ENCODE measurements at regions not wholly inside any gene's neighbourhood (a gene's known extent, or its start where the extent isn't known, plus 50 kb on each side); places are given as distances from the start of the nearest gene placed in this dataset.

DNA sequence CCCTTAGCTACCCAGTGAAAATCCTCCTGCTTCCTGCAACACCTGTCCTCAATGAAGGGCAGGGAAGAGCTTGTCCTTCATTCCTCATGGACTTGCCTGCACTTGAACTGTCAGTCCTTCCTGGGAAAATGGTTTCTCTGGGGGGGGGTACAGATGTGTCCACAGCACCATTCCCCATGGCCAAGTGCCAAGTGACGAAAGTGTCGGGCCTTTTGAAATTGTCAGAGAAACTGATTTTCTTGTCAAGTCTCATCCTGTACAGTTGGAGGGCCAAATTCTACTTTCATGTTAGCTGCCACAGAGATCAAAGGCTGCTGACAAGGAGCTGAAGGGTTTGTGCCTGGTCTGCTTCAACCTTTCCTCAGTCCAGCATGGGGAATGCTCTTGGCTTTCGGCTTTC is 179.5 kb upstream of the PARP11 start:
- DNase-seq (ENCODE audit: low read depth, low spot score) = no peak
- in situ Hi-C loops (cut with HindIII; ENCODE audit: low pct_unique_long_range_greater_than_20kb, low sequenced_read_pairs) = no loop called here

DNA sequence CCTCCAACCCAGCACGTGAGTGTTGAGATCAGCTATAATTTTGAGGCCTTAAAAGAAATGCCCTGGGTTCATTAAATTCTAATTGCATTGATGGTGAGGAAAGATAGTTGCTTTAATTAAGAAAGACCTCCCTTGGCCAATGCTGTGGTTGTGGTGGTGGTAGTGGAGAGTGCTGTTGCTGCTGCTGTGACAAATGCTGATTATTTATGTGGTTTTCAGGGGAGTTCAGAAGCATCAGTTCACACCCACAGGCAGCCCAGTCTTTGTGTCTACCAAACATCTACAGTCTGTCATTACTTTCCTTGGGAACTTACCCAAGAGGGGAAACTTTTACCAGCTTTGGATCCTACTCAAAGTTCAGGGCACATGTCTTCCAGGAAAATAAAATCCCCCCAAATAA is 178.4 kb upstream of the PARP11 start:
- in situ Hi-C loops (cut with HindIII; ENCODE audit: low pct_unique_long_range_greater_than_20kb, low sequenced_read_pairs) = no loop called here
- DNase-seq (ENCODE audit: low read depth, low spot score) = no peak

DNA sequence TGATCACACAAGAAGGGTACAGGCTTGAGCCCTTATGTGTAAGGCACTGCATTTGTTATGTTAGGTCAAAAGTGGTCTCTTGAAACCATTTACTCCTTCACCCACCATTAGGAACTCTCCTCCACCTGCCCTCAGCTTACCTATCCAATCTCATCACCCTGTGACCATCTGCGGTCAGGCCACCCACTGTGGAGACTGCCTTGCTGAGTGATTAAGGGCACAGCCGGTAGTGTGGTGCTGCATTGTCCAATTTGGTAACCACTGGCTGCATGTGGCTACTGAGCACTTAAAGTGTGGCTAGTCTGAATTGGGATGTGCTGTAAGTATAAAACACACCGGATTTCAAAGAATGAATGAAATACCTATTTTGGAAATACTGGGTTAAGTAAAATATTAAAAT is 177.1 kb upstream of the PARP11 start:
- DNase-seq (ENCODE audit: low read depth, low spot score) = no peak
- in situ Hi-C loops (cut with HindIII; ENCODE audit: low pct_unique_long_range_greater_than_20kb, low sequenced_read_pairs) = no loop called here

DNA sequence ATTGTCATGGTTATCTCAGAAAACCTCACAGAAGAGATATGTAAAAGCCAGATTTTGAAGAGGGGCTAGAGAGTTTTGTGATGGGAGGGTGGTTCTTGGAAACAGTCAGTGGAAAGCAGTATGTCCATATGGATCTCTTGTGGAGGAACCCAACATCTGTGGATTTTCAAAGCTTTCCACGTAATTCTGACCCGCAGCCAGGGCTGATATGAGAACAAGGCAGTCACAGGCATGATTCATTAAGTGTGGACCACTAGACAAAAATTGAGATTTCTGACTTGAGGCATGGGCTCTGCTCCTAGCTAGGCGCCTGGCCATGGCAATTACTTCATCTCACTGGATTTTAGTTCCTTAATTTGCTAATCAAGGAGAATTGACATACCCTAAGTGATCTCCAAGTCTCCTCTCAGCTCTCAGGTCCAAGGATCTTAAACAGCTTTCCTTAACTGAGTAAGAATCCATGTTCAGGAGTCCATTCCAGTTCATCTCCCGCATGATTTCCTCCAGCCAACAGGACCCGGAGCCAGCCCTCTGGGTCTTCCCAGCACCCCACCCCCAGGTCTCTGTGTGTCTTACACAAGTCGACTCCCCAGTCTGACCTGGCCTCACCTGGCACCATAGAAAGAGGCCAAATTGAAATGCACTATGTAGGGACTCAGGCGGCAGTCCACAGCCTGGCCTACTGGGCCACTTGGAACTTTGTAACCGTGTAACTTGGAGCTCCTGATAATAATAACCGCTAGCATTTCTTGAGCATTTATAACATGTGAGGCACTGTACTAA is 176.3 kb upstream of the PARP11 start:
- in situ Hi-C loops (cut with HindIII; ENCODE audit: low pct_unique_long_range_greater_than_20kb, low sequenced_read_pairs) = no loop called here
- no peak for DNase-seq (ENCODE audit: low read depth, low spot score)

DNA sequence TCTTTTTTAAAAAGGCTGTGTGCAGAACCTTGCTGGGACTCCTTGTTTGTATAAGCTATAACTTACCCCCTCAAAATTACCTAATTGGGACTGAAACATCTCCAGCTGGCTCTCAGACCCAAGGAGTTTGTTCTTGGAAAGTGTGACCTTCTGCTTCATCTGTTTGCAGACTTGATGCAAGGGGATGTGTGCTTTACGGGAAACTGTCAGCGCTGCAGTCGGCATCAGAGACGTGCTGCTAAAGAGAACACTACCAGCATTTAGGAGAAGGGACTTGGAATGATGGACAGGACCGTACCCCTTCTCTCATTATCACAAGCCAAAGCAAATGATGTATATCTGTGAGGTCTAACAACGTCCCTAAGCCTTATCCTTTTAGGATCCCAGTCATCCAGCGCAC is 174.2 kb upstream of the PARP11 start:
- in situ Hi-C loops (cut with HindIII; ENCODE audit: low pct_unique_long_range_greater_than_20kb, low sequenced_read_pairs) = no loop called here
- DNase-seq (ENCODE audit: low read depth, low spot score) = no peak

DNA sequence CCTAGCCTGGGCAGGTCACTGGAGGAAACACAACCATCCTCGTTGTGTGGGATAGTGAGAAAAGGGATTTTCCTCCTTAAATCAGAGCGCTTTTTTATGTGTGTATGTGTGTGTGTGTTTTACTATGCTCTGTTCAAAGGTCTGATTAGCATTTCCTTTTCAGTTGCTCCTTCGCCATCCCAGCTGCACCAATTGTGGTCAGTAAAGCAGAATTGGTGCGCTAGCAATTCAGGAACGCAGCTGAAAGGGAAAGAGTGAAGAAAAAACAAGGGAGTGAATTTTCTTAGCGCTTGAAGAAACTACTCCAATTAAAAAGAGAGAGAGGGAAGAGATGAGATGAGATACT is 173.3 kb upstream of the PARP11 start:
- in situ Hi-C loops (cut with HindIII; ENCODE audit: low pct_unique_long_range_greater_than_20kb, low sequenced_read_pairs) = no loop called here

DNA sequence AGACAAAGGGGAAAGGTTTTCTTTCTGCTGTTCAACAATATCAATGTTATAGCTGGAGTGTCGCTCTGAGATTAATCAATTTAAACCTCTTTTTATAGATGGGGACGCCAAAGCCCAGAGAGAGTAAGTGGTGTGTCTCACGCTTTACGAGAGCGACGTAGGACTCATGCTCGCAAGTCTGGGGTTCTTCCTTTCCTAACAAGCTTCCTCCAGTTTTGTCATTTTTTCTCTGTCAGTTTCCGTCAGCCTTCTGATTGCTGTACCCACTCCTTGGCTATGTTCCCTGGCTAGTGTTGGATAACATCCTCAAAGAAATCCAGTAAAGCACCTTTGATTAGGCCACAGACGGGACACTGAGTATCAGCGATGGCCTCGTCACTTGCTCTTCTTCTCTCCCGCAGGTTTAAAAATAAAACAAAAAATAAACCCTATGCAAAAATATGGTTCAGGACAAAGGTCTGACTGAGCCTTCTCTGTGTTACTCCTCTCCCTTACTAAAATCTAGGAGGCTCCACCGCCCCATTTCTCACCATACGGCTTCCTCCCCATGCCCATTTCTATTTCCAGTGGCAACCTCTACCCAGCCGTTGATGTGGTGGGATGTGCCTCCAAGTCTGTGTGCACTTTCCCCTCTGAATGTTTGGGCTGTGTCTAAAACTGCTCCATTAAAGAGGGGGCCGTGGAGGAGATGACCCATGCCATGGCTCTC is 172.7 kb upstream of the PARP11 start:
- in situ Hi-C loops (cut with HindIII; ENCODE audit: low pct_unique_long_range_greater_than_20kb, low sequenced_read_pairs) = no loop called here

More for the DNA sequence above, 173.3 kb upstream of the PARP11 start:
- no peak for DNase-seq (ENCODE audit: low read depth, low spot score)

DNA sequence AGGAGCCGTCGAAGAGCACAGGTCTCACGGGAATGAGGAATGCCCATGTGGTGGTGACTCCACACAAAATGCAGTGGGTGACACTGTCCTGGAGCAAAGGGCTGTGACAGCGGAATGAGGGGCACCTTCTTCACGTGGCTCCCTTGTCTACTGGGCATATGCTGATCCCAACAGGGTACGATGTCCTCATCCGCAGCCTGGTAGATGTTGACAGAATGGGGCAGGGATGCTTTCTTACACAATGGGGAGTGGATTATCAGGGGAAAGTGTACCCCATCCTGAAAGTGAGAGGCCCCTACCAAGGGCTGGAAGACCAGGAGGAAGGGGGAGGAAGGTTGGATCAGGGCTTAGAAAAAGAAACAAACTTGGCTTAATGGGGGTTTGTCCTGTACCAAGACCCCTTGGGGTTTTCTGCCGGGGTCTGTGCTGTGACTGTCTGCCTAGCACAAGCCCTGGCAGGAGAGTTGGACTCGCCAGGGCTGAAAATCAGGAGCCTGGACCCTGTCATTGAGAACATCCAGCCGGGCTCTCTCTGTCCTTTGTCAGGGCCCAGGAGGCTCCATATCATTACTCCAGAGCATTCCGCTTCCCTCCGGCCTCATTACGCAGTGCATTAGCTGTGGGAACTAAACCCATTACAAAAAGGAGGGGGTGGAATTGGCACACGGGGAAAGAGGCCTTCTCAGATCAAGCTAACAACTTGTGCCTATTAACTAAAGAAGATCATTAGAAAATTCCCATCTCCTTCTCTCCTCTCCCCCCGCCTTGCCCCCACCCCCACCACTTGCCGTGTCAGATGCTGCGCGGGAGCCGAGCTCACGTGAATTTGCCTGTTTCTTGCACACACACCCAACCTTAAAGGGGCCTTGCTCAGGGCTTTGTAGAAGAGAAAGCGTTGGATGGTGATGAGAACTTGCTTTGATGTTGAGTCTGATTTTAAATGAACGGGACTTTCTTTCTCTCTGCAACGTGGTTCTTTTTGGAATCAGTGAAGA is 171.8 kb upstream of the PARP11 start:
- no peak for DNase-seq (ENCODE audit: low read depth, low spot score)
- in situ Hi-C loops (cut with HindIII; ENCODE audit: low pct_unique_long_range_greater_than_20kb, low sequenced_read_pairs) = no loop called here

More for the DNA sequence above, 172.7 kb upstream of the PARP11 start:
- no peak for DNase-seq (ENCODE audit: low read depth, low spot score)

DNA sequence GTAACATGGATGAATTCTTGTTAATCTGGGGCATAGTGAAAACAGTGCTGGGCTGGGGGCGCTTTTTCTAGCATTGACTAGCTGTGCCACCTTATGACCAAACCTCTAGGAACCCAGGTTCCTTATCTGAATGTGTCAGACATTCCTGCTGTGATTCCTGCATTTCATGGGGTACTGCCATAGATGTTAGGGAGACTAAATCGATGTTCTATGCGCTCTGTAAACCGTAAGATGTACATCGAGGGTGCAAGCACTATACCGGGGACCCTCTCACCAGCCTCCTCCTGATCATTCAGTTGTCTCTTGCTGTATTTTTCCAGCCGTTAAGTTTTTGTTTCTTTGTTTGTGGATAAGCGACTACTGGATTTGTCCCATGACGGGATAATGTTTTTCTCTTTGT is 170.9 kb upstream of the PARP11 start:
- DNase-seq (ENCODE audit: low read depth, low spot score) = no peak
- in situ Hi-C loops (cut with HindIII; ENCODE audit: low pct_unique_long_range_greater_than_20kb, low sequenced_read_pairs) = no loop called here

DNA sequence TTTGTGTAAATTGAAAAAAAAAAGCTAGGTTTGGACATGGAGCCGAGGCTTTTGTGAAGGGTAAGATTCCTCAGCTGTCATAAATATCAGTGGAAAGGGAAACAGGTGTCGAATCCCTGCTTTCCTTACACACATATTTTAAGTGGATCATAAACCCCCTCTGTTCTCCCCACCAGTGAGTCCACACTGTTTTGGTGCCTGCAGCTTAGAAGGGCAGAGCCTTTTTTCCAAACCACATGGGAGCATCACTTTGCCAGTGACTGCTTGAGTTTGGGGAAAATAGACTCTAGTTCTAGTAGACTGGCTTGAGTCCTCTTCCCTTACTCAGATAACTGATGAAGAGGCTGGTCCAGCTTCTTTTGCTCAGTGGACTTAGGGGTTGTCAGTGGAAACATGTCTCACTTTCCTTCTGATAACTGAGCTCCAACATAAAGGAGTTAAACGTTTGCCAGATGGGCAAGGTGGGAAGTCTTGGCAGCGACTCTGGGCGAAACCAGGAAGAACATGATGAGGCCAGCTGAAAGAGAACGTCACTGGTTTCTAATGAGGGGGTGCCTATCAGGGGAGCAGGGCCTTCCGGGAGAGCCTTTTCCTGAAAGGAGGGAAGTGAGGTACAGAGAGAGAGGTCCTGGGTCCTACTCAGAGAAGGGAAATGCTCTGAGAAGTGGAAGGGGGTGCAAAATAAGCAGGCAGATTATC is 168.1 kb upstream of the PARP11 start:
- DNase-seq (ENCODE audit: low read depth, low spot score) = no peak
- in situ Hi-C loops (cut with HindIII; ENCODE audit: low pct_unique_long_range_greater_than_20kb, low sequenced_read_pairs) = no loop called here

DNA sequence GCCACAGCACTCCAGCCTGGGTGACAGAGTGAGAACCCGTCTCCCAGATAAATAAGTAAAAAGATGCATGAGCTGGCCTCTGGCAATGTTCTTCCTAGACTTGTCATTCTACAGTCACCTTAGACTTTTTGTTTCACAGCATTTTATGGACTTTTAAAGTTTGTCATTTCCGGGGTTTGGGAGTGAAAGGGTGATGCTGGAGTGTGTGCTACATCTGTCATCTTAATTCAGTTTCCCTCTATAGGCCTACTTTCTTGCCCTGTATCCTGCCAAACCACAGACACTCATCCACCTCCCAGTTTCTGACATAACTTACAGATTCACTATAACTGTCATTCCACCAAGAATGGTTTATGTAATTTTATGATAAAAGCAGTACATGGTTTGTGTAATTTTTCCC is 166.7 kb upstream of the PARP11 start:
- no peak for DNase-seq (ENCODE audit: low read depth, low spot score)
- in situ Hi-C loops (cut with HindIII; ENCODE audit: low pct_unique_long_range_greater_than_20kb, low sequenced_read_pairs) = no loop called here

DNA sequence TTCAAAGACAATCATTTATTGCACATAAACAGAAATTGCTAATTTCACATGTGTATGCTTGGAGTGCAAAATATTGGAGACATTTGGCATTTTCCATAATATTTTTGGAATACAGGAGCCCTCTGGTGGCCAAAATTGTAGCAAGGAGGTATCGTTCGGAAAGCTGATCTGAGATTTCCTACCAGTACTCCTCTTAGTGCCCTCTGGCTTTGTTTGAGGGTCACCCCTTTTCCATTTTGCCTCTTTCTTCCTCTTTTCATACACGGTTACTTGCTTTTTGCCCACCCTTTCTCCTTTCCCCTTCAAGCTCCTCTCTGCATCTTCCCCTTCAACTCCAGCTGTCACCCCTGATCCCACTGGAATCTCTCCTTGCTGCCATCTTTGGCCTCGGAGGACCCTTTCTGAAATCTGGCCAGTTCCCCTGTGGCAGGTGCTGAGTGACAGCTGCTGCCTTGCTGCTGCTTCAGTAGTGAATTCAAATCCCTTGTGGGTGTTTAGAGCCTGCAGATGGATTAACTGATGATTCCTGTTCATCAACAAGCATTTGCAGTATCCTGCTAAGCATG is 164.6 kb upstream of the PARP11 start:
- in situ Hi-C loops (cut with HindIII; ENCODE audit: low pct_unique_long_range_greater_than_20kb, low sequenced_read_pairs) = no loop called here
- DNase-seq (ENCODE audit: low read depth, low spot score) = peak; percentile 63

DNA sequence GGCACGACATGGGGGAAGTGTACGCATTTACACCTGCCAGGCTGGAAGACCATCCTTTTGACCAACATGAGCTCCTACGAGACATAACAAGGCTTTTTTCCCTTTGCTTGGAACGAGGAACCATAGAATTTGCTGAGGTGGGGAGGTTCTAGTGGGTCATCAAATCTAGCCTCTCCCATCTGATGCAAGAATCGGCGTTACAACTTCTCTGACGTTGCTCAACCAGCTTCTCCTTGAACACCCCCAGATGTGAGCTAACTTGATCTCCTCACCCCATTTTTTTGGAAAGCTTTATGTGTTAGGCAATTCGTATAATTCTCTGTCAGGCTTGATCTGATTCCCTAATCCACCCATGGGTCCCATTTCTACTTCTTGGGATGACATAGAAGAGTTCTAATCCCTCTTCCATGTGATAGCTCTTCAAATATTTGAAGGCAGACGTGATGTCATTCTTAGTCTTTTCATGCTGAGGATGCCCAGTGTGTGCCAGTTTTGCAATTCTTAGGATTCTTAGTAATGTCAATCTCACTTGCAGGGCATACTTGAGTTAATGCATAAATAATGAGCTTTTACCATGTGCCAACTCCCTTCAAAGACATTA is 163.6 kb upstream of the PARP11 start:
- no peak for DNase-seq (ENCODE audit: low read depth, low spot score)
- in situ Hi-C loops (cut with HindIII; ENCODE audit: low pct_unique_long_range_greater_than_20kb, low sequenced_read_pairs) = no loop called here

DNA sequence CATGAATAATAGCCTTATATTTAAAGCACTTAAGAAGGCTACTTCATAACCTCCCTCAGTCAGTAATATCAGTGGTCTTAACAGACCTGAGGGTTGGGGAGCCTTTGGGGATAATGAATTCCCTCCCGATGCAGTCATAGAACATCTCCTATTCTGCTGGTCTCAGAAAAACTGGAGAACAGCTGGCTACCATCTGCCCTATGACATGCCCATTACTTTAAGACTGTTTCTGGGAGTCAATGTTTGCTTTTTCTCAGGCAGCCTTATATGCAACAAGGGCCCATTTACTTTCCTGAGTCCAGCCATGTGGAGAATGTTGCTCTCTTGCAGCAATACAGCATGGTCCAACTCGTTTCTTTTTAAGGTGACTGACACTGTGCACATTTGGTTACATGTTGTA is 161.7 kb upstream of the PARP11 start:
- in situ Hi-C loops (cut with HindIII; ENCODE audit: low pct_unique_long_range_greater_than_20kb, low sequenced_read_pairs) = no loop called here
- DNase-seq (ENCODE audit: low read depth, low spot score) = no peak

DNA sequence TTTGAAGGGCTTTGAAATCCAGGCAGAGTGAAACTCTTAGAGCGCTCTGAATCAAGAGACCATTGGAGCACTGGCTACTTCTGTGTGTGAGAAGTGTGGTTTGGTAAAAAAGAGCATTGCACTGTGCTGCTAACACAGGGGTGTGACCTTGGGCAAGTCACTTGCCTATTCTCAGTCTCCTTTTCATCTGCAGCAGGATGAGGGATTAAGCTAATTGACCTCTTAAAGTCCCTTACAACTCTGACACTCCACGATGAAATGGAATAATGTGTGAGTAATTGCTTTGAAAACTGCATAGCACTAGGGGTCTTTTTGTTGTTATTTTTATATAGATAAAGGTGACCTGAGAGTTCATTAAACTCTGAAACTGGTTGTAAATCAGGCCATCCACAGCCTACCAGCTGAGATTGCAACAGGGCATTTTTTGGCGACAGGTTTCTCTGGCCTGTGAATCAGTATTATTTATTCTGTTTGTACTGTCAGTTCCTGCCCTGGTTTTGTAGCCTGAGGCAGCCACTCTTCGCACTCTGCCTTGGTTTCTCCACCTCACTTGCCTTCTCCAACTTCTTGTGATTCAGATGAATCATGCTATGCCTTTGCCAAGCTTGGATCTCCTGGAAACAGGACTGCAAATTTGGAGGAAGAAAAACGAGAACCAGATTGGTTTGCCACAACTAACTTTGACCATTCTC is 159.9 kb upstream of the PARP11 start:
- no peak for DNase-seq (ENCODE audit: low read depth, low spot score)
- in situ Hi-C loops (cut with HindIII; ENCODE audit: low pct_unique_long_range_greater_than_20kb, low sequenced_read_pairs) = no loop called here

DNA sequence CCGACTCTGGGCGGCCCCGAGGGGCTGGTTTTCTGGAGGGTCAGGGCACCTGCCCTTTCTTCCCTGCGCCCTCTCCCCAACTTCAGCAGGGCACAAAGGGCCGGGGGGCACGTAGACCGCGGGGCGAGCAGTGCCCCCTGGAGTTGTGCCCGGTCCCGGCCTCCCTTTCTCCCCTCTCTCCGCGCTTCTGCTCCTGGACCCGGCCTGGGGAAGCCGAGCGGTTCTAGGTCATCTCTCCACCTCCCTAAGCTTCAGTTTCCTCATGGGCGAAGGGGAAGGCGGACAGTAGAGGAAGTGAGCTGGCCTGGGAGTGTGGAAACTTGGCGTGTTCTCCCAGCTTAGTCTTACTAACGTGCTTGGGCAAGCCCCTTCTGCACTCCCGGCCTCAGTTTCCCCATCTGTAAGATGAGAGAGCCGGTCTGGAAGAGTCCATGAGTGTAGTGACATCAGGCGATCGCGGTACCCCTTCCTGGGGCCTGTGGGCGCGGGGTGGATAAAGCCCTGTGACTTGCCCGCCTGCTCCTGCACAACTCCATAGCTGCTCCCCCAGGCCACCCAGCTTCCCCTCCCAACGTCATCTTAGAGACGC is 158.6 kb upstream of the PARP11 start:
- in situ Hi-C loops (cut with HindIII; ENCODE audit: low pct_unique_long_range_greater_than_20kb, low sequenced_read_pairs) = no loop called here
- DNase-seq (ENCODE audit: low read depth, low spot score) = no peak
